Body of pancreas (tissue), 4 donors: ENCODE measurements at regions not wholly inside any gene's neighbourhood (a gene's known extent, or its start where the extent isn't known, plus 50 kb on each side); places are given as distances from the start of the nearest gene placed in this dataset.

Source experiments
- ATAC-seq: fragments of 150-250 bp; one replicate; pipeline ENCODE4 v1.9.1; 2016
- DNase-seq, 4 donors: peaks; one replicate each; pipeline ENCODE4 v3.0.0-alpha.2; 2019
- H3K27ac ChIP-seq, 4 donors: fragments of 200-600 bp; sonication (generic); 1 replicate in 3 of 4; 2 replicates in 1 of 4; pipeline versions ENCODE4 v1.5.1 to v1.6.1; 2016 to 2019; ENCODE audit warnings: mild to moderate bottlenecking in 1 of 4, mixed read lengths in 1 of 4, moderate library complexity in 1 of 4
- H3K27me3 ChIP-seq, 2 donors: fragments of 200-600 bp; sonication (generic); one replicate each; pipeline ENCODE4 v1.6.0; 2016; ENCODE audit warnings: mild to moderate bottlenecking in 1 of 2
- H3K36me3 ChIP-seq, 2 donors: fragments of 200-600 bp; sonication (generic); replicated peaks in 1 of 2; 2 replicates each; pipeline ENCODE4 v1.5.1; 2016; ENCODE audit warnings: low read depth in 2 of 2; ENCODE audit not compliant: insufficient read depth in 1 of 2
- H3K4me1 ChIP-seq: fragments of 200-600 bp; sonication (generic); one replicate; pipeline ENCODE4 v1.6.0; 2016
- H3K4me3 ChIP-seq, 2 donors: fragments of 200-600 bp; sonication (generic); 1 replicate in 1 of 2; 2 replicates in 1 of 2; pipeline ENCODE4 v1.5.1; 2016 to 2019
- H3K9me3 ChIP-seq, 3 donors: fragments of 200-600 bp; sonication (generic); 1 replicate in 2 of 3; 2 replicates in 1 of 3; pipeline ENCODE4 v1.5.1; 2016
- CTCF ChIP-seq, 7 experiments: fragments of 450-650 bp in 4 of 7; fragments of 200-600 bp in 3 of 7; sonication (generic) in 3 of 7; IDR thresholded peaks; one replicate each; pipeline ENCODE4 v1.5.1; 2016 to 2019; ENCODE audit warnings: antibody characterized with exemption in 7 of 7
- POLR2A ChIP-seq, 3 donors: fragments of 450-650 bp; IDR thresholded peaks; one replicate each; pipeline ENCODE4 v1.6.1; 2016; ENCODE audit warnings: antibody characterized with exemption in 3 of 3, mild to moderate bottlenecking in 2 of 3
- WGBS, 2 donors: methylation state at CpG; one replicate each; pipeline ENCODE4 v1.1.5; 2017; 5-methylcytosine and 5-hydroxymethylcytosine counted together
- intact Hi-C: fragments of 100-400 bp; cut with DNase I; formaldehyde crosslinking; loops from one replicate; pipeline ENCODE4 v1.15.1; 2023

DNA sequence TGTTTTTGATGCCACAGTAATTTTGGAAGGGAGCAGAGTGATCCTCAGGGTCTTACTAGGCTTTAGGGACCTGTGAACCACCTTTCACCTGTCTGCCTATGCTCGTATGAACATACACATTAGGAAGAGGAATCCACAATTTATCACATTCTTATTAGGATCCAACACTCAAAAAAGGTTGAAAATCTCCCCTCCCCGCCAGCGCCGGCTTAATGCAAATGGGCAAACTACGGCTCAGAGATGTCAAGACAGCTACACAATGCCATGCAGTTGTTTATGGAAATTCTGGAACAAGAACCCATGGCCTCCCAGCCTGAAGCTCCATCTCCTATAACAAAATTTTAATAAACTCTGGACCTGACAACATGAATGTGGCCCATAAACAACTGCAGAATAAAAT lies 375.9 kb upstream of the ACVR2A start:
- intact Hi-C loops = no loop called here
- H3K4me1 ChIP-seq = peaks cover 13% of the 10 kb centered on the region
- no peaks in the 10 kb centered on the region for H3K36me3 ChIP-seq
- ATAC-seq = no peak
- DNase-seq = no peak
- H3K27ac ChIP-seq = no peak overlapping the region
- TF ChIP-seq CTCF (IDR thresholded peaks at IDR 0.05) (no peak), POLR2A (IDR thresholded peaks at IDR 0.05) (no peak)
- WGBS, 2 donors = 91 to 93% methylated on average over 5 of the region's 5 CpGs
- H3K4me3 ChIP-seq = no peak overlapping the region
- H3K9me3 ChIP-seq = no peaks in the 10 kb centered on the region
- no peaks in the 10 kb centered on the region for H3K27me3 ChIP-seq

DNA sequence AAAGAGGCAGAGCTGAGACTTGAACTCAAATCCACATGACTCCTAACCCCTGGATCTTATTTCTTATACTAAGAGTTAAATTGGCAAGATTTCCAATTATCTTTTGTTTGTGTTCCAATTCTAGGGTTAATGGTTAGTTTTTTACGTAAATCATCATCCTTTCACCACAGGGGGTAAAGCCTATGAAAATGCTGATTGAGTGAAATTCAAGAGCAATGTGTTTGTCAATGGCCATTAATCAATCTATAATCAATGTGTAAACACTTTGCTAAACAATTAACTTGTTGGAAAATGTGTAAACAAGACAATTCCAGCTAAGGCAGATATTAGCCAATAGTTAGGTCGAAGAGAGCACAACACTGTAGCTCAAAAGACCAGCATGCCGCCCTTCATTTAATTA lies 376.5 kb upstream of the ACVR2A start:
- TF ChIP-seq CTCF (IDR thresholded peaks at IDR 0.05) (no peak), POLR2A (IDR thresholded peaks at IDR 0.05) (no peak)
- ATAC-seq (no peak), DNase-seq (no peak)
- 42 to 55% methylated on average over 3 of the region's 3 CpGs for WGBS, 2 donors
- no peaks in the 10 kb centered on the region for H3K9me3 ChIP-seq
- no peaks in the 10 kb centered on the region for H3K27me3 ChIP-seq
- H3K4me3 ChIP-seq = no peak overlapping the region
- peaks cover 18% of the 10 kb centered on the region for H3K4me1 ChIP-seq
- intact Hi-C loops = no loop called here
- no peaks in the 10 kb centered on the region for H3K36me3 ChIP-seq
- H3K27ac ChIP-seq = no peak overlapping the region

DNA sequence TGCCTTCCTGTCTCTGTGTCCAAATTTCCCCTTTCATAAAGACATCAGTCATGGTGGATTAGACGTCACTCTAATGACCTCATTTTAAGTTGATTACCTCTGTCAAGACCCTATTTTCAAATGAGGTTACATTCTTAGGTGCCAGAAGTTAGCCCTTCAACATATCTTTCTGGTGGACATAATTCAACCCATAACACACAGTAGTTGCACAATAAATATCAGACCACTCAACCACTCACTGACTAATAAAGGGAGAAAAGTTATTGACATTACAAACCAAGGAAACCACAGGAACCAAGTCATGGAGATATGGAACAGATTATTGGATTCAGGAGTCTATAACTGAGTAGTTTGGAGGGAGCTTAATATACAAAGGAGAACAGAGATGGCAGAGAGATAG lies 377.4 kb upstream of the ACVR2A start:
- WGBS, 2 donors = 62 to 63% methylated on average over 1 of the region's 1 CpG
- H3K27ac ChIP-seq = no peak overlapping the region
- peaks cover 18% of the 10 kb centered on the region for H3K4me1 ChIP-seq
- H3K4me3 ChIP-seq = no peak overlapping the region
- no peak for TF ChIP-seq POLR2A (IDR thresholded peaks at IDR 0.05)
- no peak for TF ChIP-seq CTCF (IDR thresholded peaks at IDR 0.05)
- DNase-seq = no peak
- no peak for ATAC-seq
- no peaks in the 10 kb centered on the region for H3K36me3 ChIP-seq
- no peaks in the 10 kb centered on the region for H3K27me3 ChIP-seq
- no peaks in the 10 kb centered on the region for H3K9me3 ChIP-seq
- intact Hi-C loops = no loop called here

GRCh38 chr2:147464737-147465357 lies 380.0 kb upstream of the ACVR2A start:
- H3K27ac ChIP-seq = peak overlapping the region in 1 of 4 donors; percentile 36
- no peak for DNase-seq
- H3K4me3 ChIP-seq = no peak overlapping the region
- no peaks in the 10 kb centered on the region for H3K36me3 ChIP-seq
- peaks cover 18% of the 10 kb centered on the region for H3K4me1 ChIP-seq
- 25 to 34% methylated on average over 3 of the region's 3 CpGs for WGBS, 2 donors
- peak; percentile 41 for ATAC-seq
- intact Hi-C loops = no loop called here
- no peaks in the 10 kb centered on the region for H3K9me3 ChIP-seq
- no peaks in the 10 kb centered on the region for H3K27me3 ChIP-seq
- no peak for TF ChIP-seq POLR2A (IDR thresholded peaks at IDR 0.05)
- TF ChIP-seq CTCF (IDR thresholded peaks at IDR 0.05) = no peak

- ATAC-seq = peak; percentile 93
- H3K4me3 ChIP-seq = no peak overlapping the region
Measured at GRCh38 chr2:147463881-147464520, 380.8 kb upstream of the ACVR2A start.

More at GRCh38 chr2:147463881-147464520, 380.8 kb upstream of the ACVR2A start:
- Histone ChIP-seq H3K27ac (peak overlapping the region; percentile 17 to 52 (median 34)), H3K4me1 (peaks cover 18% of the 10 kb centered on the region), H3K9me3 (no peaks in the 10 kb centered on the region), H3K36me3 (no peaks in the 10 kb centered on the region), H3K27me3 (no peaks in the 10 kb centered on the region)
- 42 to 46% methylated on average over 8 of the region's 8 CpGs for WGBS, 2 donors
- intact Hi-C loops = no loop called here
- DNase-seq = peak; percentile 21 to 34 (median 26)
- no peak for TF ChIP-seq CTCF (IDR thresholded peaks at IDR 0.05)
- no peak for TF ChIP-seq POLR2A (IDR thresholded peaks at IDR 0.05)
